SH-SY5Y (cell line): ENCODE measurements at regions not wholly inside any gene's neighbourhood (a gene's known extent, or its start where the extent isn't known, plus 50 kb on each side); places are given as distances from the start of the nearest gene placed in this dataset.

Source experiments
- GATA2 ChIP-seq: IDR thresholded peaks from 2 replicates; pipeline ENCODE4 v1.6.1; 2011; ENCODE audit warnings: mild to moderate bottlenecking, low read depth, low read length
- GATA3 ChIP-seq: IDR thresholded peaks from 2 replicates; pipeline ENCODE4 v1.6.1; 2011; ENCODE audit warnings: low read depth, mild to moderate bottlenecking, low read length, moderate library complexity

DNA sequence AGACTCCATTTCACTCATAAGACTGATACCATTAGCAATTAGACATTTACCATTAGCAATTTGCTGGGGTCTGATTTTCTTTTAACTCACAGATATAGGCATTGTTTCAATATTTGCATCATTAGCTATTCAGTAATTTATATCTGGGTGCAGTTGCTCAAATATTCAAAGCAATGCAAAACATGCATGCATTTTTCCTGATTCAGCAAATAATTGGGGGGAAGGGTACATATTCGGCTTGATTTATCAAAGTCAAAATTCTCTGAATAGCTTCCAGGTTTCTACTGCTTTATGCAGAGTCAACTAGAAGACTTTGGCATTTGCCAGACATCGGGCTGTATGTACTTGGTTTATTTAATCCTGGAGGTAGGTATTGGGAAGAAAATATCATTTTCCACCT, 315.6 kb upstream of the NR2F2 start:
- no peak for TF ChIP-seq GATA2
- TF ChIP-seq GATA3, result no peak
